GM12891 (cell line): ENCODE measurements at regions not wholly inside any gene's neighbourhood (a gene's known extent, or its start where the extent isn't known, plus 50 kb on each side); places are given as distances from the start of the nearest gene placed in this dataset.

Experiments
- POLR2AphosphoS5 ChIP-seq: IDR thresholded peaks from 2 replicates; pipeline ENCODE4 v1.6.1; 2011; ENCODE audit warnings: low read depth, low read length, control low read depth
- SPI1 ChIP-seq: IDR thresholded peaks from 2 replicates; pipeline ENCODE4 v1.6.1; 2011; ENCODE audit warnings: low read depth, low read length, control low read depth

GRCh38 chr1:11342621-11343032 lies 69.6 kb downstream of the UBIAD1 start:
- TF ChIP-seq POLR2AphosphoS5: no peak
- no peak for TF ChIP-seq SPI1
